HCEC 1CT (cell line): ENCODE measurements at regions not wholly inside any gene's neighbourhood (a gene's known extent, or its start where the extent isn't known, plus 50 kb on each side); places are given as distances from the start of the nearest gene placed in this dataset.
"Not testable (repeated sequence)": the region's sequence is repeated elsewhere in the genome, so short reads cannot be mapped to it uniquely, and the experiment has no call there.

Experiments used
- DNase-seq: peaks from one replicate; pipeline ENCODE4 v3.0.0-alpha.2; 2017

GRCh38 chr15:44849701-44850403 lies 106.6 kb upstream of the TERB2 start:
- DNase-seq: not testable (repeated sequence)

DNA sequence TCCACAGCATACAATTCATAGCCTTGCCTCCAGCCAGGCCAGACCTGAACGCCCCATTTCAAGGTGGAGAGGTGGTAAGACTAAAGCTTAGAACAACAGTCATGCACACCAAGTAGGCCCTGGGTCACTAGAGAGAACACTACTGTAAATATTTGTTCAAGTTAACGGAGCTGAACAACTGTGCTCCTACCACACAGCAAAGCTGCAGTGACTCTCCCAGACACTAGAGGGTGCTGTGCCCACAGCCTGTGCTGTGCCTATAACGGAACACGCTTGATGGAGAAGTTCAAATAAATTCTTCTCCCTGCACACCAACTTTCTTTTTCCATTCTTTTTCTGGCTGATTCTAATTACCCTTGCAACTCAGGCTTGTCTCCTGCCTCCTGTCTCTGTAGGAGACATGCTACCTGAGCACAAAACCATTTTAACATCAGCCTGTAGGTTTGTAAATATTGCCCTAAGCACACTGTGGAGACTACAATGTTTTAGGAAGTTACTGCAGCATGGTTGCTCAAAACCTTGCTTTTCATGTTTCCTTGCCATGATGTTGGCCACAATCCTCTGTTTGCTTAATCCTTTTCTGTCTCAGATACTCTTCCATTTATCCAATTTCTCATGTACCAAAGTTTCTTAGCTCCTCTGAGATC lies 103.1 kb upstream of the TERB2 start:
- DNase-seq: peak; percentile 51

DNA sequence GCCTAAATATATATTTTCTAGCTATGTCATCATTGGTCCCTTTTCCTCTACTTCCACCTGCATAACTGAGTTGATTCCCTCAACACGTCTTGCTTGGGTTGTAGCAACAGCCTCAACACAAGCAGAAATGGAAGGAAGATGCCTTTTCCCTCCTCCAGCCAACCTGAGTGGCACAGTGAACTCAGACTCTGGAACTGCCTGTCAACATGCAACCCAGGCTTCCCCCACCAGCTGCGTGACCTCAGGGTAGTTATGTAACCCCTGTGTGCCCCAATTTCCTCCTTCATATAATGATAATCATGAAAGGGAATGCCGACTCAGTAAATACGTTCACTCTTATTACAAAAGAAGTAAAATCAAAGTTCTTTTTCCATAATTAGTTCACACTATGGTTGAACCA lies 101.8 kb upstream of the TERB2 start:
- DNase-seq: not testable (repeated sequence)

- DNase-seq: not testable (repeated sequence)
Observed at GRCh38 chr15:44856284-44856683, 100.2 kb upstream of the TERB2 start.

DNA sequence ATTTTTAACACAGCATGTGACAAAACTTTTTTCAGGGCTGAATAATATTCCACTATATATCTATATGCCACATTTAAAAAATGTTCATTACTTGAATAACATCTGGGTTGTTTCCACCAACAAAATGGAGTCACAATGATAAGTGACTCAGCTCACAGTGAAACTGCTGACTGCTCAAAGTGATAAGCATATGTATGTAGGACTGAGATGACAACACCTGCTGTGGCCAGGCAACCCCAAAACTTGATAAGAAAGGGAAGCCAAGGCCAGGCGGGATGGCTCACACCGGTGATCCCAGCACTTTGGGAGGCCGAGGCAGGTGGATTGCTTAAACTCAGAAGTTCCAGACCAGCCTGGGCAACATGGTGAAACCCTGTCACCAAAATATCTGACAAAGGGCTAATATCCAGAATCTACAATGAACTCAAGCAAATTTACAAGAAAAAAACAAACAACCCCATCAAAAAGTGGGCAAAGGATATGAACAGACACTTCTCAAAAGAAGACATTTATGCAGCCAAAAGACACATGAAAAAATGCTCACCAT lies 99.2 kb upstream of the TERB2 start:
- DNase-seq: not testable (repeated sequence)

- DNase-seq: not testable (repeated sequence)
Observed at GRCh38 chr15:44859088-44859487, 97.4 kb upstream of the TERB2 start.

- not testable (repeated sequence) for DNase-seq
Observed at GRCh38 chr15:44860168-44860567, 96.3 kb upstream of the TERB2 start.

DNA sequence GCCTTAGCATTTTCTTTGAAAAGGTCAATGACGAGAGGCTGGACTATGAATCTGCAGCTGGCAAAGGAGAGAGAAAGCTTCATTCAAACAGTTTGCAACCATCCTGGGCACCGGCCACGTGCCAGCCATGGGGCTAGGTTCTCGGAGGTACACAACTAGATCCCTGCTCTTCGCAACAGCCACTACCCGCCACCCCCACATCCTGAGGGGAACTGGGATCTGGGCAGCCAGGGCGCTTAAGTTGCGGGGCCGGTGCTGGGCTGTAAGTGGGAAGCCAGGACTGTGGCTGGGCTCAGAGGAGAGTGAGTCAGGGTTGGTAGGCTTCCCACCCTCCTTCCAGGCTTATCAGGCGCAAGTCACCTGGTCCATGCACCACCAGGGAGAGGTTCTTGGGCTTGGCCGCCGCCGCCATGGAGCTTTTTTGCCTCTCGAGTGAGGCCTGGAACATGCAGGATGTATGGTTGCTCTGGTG lies 95.0 kb upstream of the TERB2 start:
- no peak for DNase-seq

- DNase-seq: no peak
Observed at GRCh38 chr15:44861917-44862316, 94.6 kb upstream of the TERB2 start.

DNA sequence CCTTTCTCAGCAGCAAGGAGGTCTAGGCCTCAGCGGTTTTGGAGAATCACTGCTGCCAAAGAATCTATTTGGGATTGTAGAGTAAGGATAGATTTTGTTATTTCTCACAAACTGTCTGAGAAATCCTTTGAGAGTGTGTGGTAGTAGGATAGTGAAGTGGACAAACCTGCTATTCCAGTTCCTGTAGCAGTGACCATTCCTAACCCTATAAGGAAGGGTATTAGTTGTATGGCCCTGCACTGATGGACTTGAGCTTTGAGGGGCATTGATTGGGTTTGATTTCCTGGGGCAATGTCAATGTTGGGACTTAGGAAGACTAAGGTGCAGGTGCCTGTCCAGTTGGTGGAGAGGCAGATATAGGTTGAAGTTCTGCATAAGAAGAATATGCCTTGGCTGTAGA lies 93.6 kb upstream of the TERB2 start:
- DNase-seq: not testable (repeated sequence)

DNA sequence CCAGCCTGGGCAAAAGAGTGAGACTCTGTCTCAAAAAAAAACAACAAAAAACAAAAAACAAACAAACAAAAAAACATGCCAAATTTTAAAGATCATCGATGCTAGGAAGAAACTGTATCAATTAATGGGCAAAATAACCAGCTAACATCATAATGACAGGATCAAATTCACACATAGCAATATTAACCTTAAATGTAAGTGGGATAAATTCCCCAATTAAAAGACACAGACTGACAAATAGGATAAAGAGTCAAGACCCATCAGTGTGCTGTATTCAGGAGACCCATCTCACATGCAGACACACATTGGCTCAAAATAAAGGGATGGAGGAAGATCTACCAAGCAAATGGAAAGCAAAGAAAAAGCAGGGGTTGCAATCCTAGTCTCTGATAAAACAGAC lies 88.4 kb upstream of the TERB2 start:
- DNase-seq: not testable (repeated sequence)

DNA sequence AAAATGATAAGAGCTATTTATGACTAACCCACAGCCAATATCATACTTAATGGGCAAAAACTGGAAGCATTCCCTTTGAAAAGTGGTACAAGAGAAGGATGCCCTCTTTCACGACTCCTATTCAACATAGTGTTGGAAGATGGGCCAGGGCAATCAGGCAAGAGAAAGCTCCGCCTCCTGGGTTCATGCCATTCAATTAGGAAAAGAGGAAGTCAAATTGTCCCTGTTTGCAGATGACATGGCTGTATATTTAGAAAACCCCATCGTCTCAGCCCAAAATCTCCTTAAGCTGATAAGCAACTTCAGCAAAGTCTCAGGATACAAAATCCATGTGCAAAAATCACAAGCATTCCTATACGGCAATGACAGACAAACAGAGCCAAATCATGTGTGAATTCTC lies 86.4 kb upstream of the TERB2 start:
- not testable (repeated sequence) for DNase-seq

- no peak for DNase-seq
Observed at GRCh38 chr15:44873103-44873502, 83.4 kb upstream of the TERB2 start.

DNA sequence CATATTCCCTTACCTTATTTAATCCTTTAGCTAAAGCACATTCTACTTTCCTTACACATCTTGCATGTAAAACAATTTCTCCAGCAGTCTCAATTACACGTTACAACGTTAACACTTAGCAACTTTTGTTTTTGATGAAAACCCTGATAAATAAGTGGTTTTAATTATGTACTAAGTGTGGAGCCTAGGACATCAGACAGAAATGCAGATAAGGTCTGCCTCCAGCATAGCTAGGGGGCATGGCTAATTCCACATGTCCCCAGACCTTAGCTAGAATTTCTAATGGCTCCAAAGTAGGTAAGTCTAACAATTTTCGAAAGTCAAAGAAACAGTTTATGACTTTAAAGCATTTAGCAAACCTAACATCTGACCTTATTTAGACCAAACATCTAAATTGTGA lies 77.4 kb upstream of the TERB2 start:
- no peak for DNase-seq

- no peak for DNase-seq
Observed at GRCh38 chr15:44882499-44882968, 74.0 kb upstream of the TERB2 start.

DNA sequence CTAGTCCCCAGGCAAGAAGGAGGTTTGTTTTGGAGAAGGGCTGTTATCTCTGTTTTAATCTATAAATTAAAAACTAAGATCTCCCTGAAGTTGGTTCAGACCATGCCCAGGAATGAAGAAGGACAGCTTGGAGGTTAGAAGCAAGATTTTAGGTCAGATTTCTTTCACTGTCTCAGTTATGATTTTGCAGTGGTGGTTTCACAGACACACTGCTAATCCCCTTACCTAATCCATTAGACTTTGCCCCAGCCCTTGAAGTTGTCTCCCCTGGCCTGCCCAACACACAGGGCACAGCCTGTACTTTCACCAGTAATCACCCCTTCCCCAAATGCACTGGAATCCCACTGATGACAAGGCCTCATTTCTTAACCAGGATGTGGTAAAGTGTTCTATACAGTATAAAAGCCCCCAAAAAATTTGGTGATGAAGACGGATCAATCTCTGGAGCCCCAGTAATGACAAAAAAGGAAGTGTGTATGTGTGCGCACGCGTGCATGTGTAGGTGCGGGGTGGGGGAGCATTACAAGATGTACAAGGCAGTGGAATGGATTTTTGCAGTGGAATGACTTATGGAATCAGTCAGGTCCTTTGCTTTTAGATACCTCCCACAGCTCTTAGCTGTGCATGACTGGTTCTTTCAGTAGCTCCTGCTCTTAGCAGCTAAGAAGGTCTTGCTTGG lies 73.1 kb upstream of the TERB2 start:
- DNase-seq: no peak

- not testable (repeated sequence) for DNase-seq
Observed at GRCh38 chr15:44898890-44899651, 57.4 kb upstream of the TERB2 start.

- DNase-seq: not testable (repeated sequence)
Observed at GRCh38 chr15:44899775-44900174, 56.7 kb upstream of the TERB2 start.

GRCh38 chr15:44900796-44901195 lies 55.7 kb upstream of the TERB2 start:
- not testable (repeated sequence) for DNase-seq

GRCh38 chr15:44903281-44903680 lies 53.2 kb upstream of the TERB2 start:
- not testable (repeated sequence) for DNase-seq

- DNase-seq: not testable (repeated sequence)
Observed at GRCh38 chr15:44904651-44905340, 51.7 kb upstream of the TERB2 start.
